Right renal pelvis (tissue), 4 donors: ENCODE measurements at regions not wholly inside any gene's neighbourhood (a gene's known extent, or its start where the extent isn't known, plus 50 kb on each side); places are given as distances from the start of the nearest gene placed in this dataset.

Experiments used
- DNase-seq, 4 donors: peaks; one replicate each; pipeline ENCODE4 v3.0.0-alpha.2; 2013; ENCODE audit warnings: low read depth in 4 of 4, low spot score in 3 of 4, missing footprints in 1 of 4

GRCh38 chr12:67452119-67452805 is 183.1 kb downstream of the CAND1 start:
- no peak for DNase-seq

DNA sequence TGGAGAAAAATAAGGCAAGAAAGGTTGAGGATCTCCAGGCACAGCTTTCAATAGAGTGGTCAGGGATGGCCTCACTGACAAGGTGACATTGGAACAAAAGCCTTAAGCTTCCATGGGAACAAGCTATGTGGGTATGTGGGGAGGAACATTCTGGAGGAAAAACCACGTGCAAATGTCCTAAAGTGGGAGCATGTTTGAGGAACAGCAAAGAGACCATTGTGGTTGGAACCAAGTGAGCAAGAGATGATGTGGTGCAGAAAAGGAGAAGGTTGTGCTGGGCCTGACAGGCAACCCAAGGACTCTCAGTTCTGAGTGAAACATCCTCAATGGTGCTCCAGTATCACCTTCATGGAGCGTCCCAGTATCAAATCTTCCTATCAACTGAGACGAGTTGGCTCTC is 184.0 kb downstream of the CAND1 start:
- DNase-seq: no peak

GRCh38 chr12:67455236-67455635 is 186.1 kb downstream of the CAND1 start:
- DNase-seq: no peak

DNA sequence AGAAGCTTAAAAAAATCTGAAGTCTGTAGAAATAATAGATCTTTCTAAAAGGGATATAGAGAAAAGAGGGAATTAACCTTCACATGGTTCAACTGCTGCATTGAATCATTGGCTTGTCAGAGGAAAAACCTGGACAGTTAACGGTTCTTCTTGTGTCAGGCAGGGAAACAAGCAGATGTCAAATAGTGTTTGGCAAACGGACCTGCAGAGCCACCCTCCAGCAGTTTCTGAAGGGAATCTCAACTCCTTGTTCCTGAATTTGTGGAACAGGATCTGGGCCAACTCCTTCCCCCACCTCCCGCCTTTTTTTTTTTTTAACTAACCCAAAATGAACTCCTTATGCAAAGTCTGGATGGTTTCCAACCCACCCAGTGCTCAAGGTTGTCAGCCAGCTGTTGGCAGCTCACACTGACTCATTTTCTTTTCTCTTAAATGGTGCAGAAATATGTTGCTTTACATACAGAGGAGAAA is 187.3 kb downstream of the CAND1 start:
- DNase-seq: no peak

DNA sequence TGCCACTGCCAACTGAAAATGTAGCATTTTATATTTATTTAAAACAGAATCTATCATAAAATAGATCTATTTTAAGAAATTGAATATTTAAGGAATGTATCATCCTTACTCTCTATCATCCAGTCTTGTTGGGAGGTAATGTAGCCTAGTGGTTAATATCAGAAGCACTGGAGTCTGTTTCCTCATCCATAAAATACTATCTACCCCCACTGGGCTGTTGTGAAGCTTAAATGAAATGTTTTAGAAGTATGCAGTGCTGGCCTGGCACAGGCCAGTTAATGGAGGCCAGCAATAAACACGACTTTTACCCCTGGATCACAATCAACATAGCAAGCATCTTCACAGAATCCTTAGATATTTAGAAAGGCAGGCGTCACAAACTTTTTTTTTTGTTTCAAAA is 188.0 kb downstream of the CAND1 start:
- DNase-seq: no peak

GRCh38 chr12:67457778-67458665 is 188.9 kb downstream of the CAND1 start:
- DNase-seq: no peak

- DNase-seq: no peak
These were observed 189.4 kb upstream of the DYRK2 start for GRCh38 chr12:67459173-67459572.

- no peak for DNase-seq
These were observed 189.0 kb upstream of the DYRK2 start for GRCh38 chr12:67459578-67459977.

DNA sequence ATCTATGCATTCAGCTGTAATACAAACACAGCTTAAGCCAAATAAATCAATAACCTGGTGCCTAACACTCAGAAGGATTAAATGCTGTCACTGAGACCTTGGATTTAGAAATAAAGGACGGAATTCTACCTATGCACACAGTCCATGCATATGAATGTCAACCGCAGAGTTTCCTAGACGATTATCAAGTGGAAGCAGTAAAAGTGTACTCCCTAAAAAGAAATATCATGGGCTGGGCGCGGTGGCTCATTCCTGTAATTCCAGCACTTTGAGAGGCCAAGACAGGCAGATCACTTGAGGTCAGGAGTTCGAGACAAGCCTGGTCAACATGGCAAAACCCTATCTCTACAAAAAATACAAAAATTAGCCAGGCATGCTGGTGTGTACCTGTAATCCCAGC is 188.2 kb upstream of the DYRK2 start:
- no peak for DNase-seq

DNA sequence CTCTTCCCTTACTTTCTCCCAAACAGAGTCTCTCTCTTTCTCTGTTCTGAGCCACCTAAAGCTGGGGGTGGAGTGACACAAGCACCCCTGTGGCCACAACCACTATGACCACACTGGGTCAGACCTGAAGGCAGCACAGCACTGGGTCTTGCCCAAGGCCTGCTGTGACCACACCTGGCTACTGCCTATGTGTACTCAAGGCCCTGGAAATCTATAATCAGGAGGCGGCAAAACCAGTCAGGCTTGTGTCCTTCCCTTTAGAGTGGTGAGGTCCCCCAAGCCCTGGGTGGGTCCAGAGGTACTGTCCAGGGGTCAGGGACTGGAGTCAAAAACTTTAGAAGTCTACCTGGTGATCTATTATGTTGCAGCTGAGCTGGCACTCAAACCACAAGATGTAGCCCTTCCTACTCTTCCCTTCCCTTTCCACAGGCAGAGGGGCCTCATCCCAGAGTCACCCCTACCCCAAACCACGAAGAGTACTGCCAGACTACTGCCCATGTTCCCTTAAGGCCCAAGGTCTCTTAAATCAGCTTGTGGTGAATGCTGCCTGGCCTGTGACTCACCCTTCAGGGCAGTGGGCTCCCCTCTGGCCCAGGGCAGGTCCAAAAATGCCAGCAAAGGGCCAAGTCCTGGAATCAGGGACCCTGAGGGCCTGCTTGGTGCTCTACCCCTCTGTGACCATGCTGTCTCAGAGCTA is 179.8 kb upstream of the DYRK2 start:
- no peak for DNase-seq

GRCh38 chr12:67469666-67470065 is 178.9 kb upstream of the DYRK2 start:
- DNase-seq: no peak

DNA sequence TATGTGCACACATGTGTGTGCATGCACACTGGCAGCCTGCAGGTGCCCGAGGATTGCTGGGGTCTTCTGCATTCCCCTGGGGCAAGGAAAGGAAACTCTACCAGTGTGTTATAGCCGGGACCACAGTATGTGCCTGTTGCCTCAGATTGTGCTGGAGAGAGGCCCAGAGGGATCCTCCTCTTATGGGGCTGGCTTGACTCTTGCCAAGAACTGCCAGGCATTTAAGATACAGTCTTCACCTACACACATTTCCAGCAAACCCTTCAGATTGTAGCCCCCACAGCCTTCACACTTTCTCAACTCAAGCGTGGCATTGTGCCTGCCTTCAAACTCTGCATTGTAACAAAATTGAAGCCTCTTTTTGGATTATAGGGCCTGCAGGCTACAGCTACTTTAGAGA is 176.7 kb upstream of the DYRK2 start:
- DNase-seq: no peak

- no peak for DNase-seq
These were observed 176.0 kb upstream of the DYRK2 start for GRCh38 chr12:67472539-67472938.

- DNase-seq: no peak
These were observed 173.5 kb upstream of the DYRK2 start for GRCh38 chr12:67474934-67475620.

DNA sequence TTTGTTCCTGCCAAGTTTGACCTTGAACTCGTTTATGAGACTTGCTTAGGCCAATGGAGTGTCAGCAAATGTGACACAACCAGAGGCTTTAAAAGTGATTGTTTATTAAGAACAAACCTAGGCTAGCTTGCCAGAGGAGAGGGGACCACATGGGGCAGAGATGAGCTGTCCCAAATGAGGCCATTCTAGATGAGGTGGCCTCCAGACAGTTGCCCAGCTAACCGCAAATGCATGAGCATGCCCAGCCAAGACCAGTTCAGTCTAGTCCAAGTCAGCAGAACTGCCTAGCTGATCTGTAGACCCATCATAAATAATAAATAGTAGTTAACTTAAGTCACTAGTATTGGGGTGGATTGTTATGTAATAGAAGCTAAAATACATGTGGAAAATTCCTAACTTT is 172.8 kb upstream of the DYRK2 start:
- DNase-seq: no peak

GRCh38 chr12:67477681-67478265 is 170.8 kb upstream of the DYRK2 start:
- no peak for DNase-seq

GRCh38 chr12:67482751-67483661 is 165.5 kb upstream of the DYRK2 start:
- DNase-seq: peak; percentile 18 to 31 (median 24)

- no peak for DNase-seq
These were observed 164.5 kb upstream of the DYRK2 start for GRCh38 chr12:67483871-67484554.
